HepG2 (cell line): ENCODE measurements at regions not wholly inside any gene's neighbourhood (a gene's known extent, or its start where the extent isn't known, plus 50 kb on each side); places are given as distances from the start of the nearest gene placed in this dataset.

Experiments used
- ATAC-seq: fragments of 200-7000 bp; cut with Tn5 transposase; 3 replicates; pipeline ENCODE4 v1.9.1; 2020; ENCODE audit warnings: mild to moderate bottlenecking, moderate library complexity
- BruUV-seq: library from RNA; stranded (reverse); fragments of 400-500 nt; replicated peaks from 2 replicates; lab custom pipeline; 2021; lab: Mats Ljungman, UMichigan
- CTCF ChIA-PET: fragments of 300-600 bp; formaldehyde crosslinking; extraction: SDS; loops from one replicate; lab custom pipeline; 2021; ENCODE audit warnings: low total read pairs, inconsistent platforms, low intra/inter-chr PET ratio; lab: Yijun Ruan, JAX
- POLR2A ChIA-PET: fragments of 350-600 bp; sonication (Branson Sonifier 250); formaldehyde crosslinking; loops from one replicate; lab custom pipeline; 2020; ENCODE audit warnings: antibody characterized with exemption, inconsistent platforms; lab: Yijun Ruan, JAX
- DNase-seq: peaks from one replicate; pipeline ENCODE4 v3.0.0-alpha.2; 2015; ENCODE audit warnings: low spot score
- FAIRE-seq: peaks from 3 replicates; lab custom pipeline; 2011; peaks lifted over from hg19 to GRCh38; lab: Jason Lieb, UNC
- H2AFZ ChIP-seq: one replicate; pipeline ENCODE4 v1.6.1; 2011; ENCODE audit warnings: low read length, inconsistent platforms
- H3K27ac ChIP-seq: fragments of 300-600 bp; 3 replicates; pipeline ENCODE4 v1.8.0; 2011; ENCODE audit warnings: mixed run types, mild to moderate bottlenecking, mixed read lengths, low read length, inconsistent platforms; ENCODE audit not compliant: insufficient read depth; ENCODE audit errors: extremely low read length
- H3K27me3 ChIP-seq, 2 experiments: fragments of 200-600 bp in 1 of 2; 2 replicates in 1 of 2; 3 replicates in 1 of 2; pipeline versions ENCODE4 v1.6.0 to v1.8.0; 2011; ENCODE audit warnings: low read length in 2 of 2, mild to moderate bottlenecking in 2 of 2, moderate library complexity in 2 of 2, inconsistent platforms in 1 of 2; ENCODE audit not compliant: insufficient read depth in 2 of 2, control insufficient read depth in 1 of 2
- H3K36me3 ChIP-seq, 2 experiments: fragments of 200-600 bp in 1 of 2; replicated peaks in 1 of 2; 2 replicates in 1 of 2; 3 replicates in 1 of 2; pipeline versions ENCODE4 v1.5.1 to v1.8.0; 2011; ENCODE audit warnings: low read length in 2 of 2, inconsistent platforms in 1 of 2; ENCODE audit not compliant: insufficient read depth in 2 of 2, control insufficient read depth in 1 of 2
- H3K4me1 ChIP-seq: 2 replicates; pipeline ENCODE4 v1.5.1; 2012; ENCODE audit warnings: low read length, inconsistent platforms; ENCODE audit not compliant: insufficient read depth
- H3K4me2 ChIP-seq: 2 replicates; pipeline ENCODE4 v1.6.0; 2011; ENCODE audit warnings: low read depth, low read length, inconsistent platforms
- H3K4me3 ChIP-seq, 3 experiments: fragments of 200-600 bp in 1 of 3; sonication (generic), shearing (Covaris generic) in 1 of 3; replicated peaks in 1 of 3; 2 replicates each; pipeline ENCODE4 v1.5.1; 2011 to 2016; ENCODE audit warnings: low read length in 3 of 3, inconsistent platforms in 2 of 3, low read depth in 2 of 3, mild to moderate bottlenecking in 2 of 3, control low read depth in 1 of 3, mixed read lengths in 1 of 3; ENCODE audit not compliant: insufficient read depth in 1 of 3
- H3K79me2 ChIP-seq: one replicate; pipeline ENCODE4 v1.6.1; 2011; ENCODE audit warnings: low read length, inconsistent platforms; ENCODE audit not compliant: insufficient read depth
- H3K9ac ChIP-seq: 2 replicates; pipeline ENCODE4 v1.6.0; 2011; ENCODE audit warnings: mild to moderate bottlenecking, low read depth, low read length, inconsistent platforms; ENCODE audit not compliant: insufficient read depth
- H3K9me3 ChIP-seq: 2 replicates; pipeline ENCODE4 v1.5.1; 2012; ENCODE audit warnings: mild to moderate bottlenecking, low read length
- H4K20me1 ChIP-seq: 2 replicates; pipeline ENCODE4 v1.6.0; 2011; ENCODE audit warnings: inconsistent platforms, mild to moderate bottlenecking, low read length, moderate library complexity; ENCODE audit not compliant: insufficient read depth
- REXO4 ChIP-seq: sonication (generic); formaldehyde crosslinking; IDR thresholded peaks from 2 replicates; pipeline ENCODE4 v1.8.0; 2022; ENCODE audit warnings: missing genetic modification reagents, mild to moderate bottlenecking, borderline replicate concordance
- ZFP90 ChIP-seq: sonication (generic); formaldehyde crosslinking; IDR thresholded peaks from 2 replicates; pipeline ENCODE4 v1.8.0; 2022; ENCODE audit warnings: missing genetic modification reagents, mild to moderate bottlenecking, inconsistent platforms, borderline replicate concordance
- ZNF274 ChIP-seq: sonication (generic); formaldehyde crosslinking; IDR thresholded peaks from 2 replicates; pipeline ENCODE4 v1.5.1; 2020; ENCODE audit warnings: mild to moderate bottlenecking, missing genetic modification reagents
- ZNF646 ChIP-seq: sonication (generic); formaldehyde crosslinking; IDR thresholded peaks from 2 replicates; pipeline ENCODE4 v1.9.0; 2021; ENCODE audit warnings: mild to moderate bottlenecking, missing genetic modification reagents
- ZNF839 ChIP-seq: sonication (generic); formaldehyde crosslinking; IDR thresholded peaks from 2 replicates; pipeline ENCODE4 v1.4.0; 2020; ENCODE audit warnings: missing genetic modification reagents, mild to moderate bottlenecking, borderline replicate concordance
- WGBS: methylation state at CpG from one replicate; pipeline ENCODE4 v1.1.6; 2017; ENCODE audit warnings: low lambda C conversion rate; 5-methylcytosine and 5-hydroxymethylcytosine counted together
- in situ Hi-C: cut with HindIII; loops from 2 replicates; pipeline ENCODE4 v1.10.0; 2017; ENCODE audit warnings: low pct_unique_long_range_greater_than_20kb; ENCODE audit not compliant: extremely low pct_ligation_motif_present
- intact Hi-C: fragments of 100-400 bp; cut with micrococcal nuclease; formaldehyde crosslinking; loops from one replicate; pipeline ENCODE4 v1.10.0; 2022; ENCODE audit not compliant: unreplicated experiment

DNA sequence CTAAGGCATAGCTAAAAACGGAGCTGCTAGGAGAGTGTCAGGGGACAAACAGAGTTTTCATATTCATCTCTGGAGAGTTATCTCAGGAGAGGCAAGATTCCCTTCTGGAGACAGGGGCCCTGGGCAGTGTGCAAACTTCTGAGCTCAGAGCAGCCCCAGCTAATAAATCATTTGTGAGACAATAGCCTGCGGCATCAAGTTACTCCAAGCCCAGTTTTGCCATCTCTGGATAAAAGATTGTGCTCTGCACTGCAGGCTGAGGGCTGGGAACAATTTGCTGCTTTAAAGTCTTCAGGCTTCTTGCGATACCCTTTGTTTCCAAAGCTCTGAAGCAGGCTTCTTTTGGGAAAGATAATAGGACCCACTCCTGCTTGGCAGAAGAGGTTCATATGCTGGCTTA lies 164.3 kb upstream of the BRINP1 start:
- H2AFZ ChIP-seq = no peak overlapping the region
- no peaks in the 10 kb centered on the region for H3K4me1 ChIP-seq
- H3K4me2 ChIP-seq = no peak overlapping the region
- in situ Hi-C loops = no loop called here
- TF ChIP-seq REXO4 (CRISPR knock-in tag) (no peak), ZNF274 (CRISPR knock-in tag) (no peak), ZNF646 (no peak), ZFP90 (CRISPR knock-in tag) (no peak), ZNF839 (CRISPR knock-in tag) (no peak)
- H3K36me3 ChIP-seq = no peaks in the 10 kb centered on the region
- no peaks in the 10 kb centered on the region for H3K27me3 ChIP-seq
- 3% methylated on average over 2 of the region's 3 CpGs for WGBS
- H4K20me1 ChIP-seq = no peaks in the 10 kb centered on the region
- H3K9ac ChIP-seq = no peak overlapping the region
- intact Hi-C loops = no loop called here
- no peak overlapping the region for H3K27ac ChIP-seq
- no peak overlapping the region for H3K4me3 ChIP-seq
- CTCF ChIA-PET = no interaction called here
- DNase-seq (no peak), ATAC-seq (no peak), FAIRE-seq (no peak)
- H3K79me2 ChIP-seq = no peaks in the 10 kb centered on the region
- no peaks in the 10 kb centered on the region for H3K9me3 ChIP-seq
- no TSS peak for BruUV-seq
- POLR2A ChIA-PET = no interaction called here
